ENCODE measurements at regions not wholly inside any gene's neighbourhood (a gene's known extent, or its start where the extent isn't known, plus 50 kb on each side); places are given as distances from the start of the nearest gene placed in this dataset.
A peak's percentile ranks its signal among the peaks of the same experiment; 100 is the strongest.

DNA sequence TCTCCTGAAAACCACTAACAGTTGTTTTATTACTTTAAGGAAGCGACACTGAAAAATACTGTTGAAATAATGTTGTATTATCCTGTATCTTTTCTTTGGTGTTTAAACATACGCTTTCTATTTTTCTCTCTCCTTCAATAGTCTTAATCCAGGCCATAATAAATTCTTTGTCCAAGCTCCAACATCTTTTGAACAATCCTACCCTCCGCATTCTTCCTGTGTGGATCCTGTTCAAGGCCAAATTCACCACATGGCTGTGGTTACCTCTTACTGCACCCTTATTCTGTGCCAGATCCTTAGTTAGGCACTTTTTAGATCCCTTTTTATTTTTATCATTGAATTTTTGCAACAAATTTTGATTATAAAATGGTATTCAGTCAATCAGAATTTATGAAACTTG is 1691.5 kb downstream of the MAT2B start:
- no peak for DNase-seq (ENCODE audit: low read depth in 2 of 3, low spot score in 2 of 3)

GRCh38 chr5:165201369-165201768 is 1696.0 kb downstream of the MAT2B start:
- no peak for DNase-seq (ENCODE audit: low read depth in 2 of 3, low spot score in 2 of 3)

GRCh38 chr5:165201771-165202518 is 1696.5 kb downstream of the MAT2B start:
- DNase-seq (ENCODE audit: low read depth in 2 of 3, low spot score in 2 of 3): no peak

- DNase-seq (ENCODE audit: low read depth in 2 of 3, low spot score in 2 of 3): no peak
These were observed 1697.1 kb downstream of the MAT2B start for GRCh38 chr5:165202519-165202910.

DNA sequence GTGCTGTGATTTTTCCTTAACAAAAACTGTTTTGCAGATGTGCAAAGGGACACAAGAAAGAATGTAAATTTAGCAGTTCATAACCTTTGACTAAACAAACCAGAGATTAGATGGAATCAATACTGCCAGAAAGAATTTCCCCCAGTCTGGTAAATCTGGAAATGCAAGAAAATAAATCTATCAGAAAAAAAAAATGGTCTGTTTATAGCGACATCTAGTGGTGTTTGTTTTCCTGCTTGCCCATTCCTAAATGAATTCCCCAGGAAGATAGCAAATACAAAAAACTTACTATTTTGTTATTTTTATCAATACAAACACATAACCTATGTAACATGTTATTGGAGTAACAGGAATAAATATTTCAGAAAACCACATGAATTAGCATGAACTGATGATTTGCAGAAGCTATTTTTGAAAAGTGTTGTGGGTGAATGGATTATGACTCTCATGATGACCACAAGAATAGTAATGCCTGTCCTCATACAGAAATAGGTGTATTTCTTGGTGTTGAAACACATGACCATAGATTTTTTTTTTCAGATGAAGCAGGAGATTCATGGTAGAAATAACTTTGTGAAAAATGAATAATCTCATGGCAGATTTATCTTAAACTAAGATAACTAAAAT is 1703.8 kb downstream of the MAT2B start:
- peak in 1 of 3 donors; percentile 55 for DNase-seq (ENCODE audit: low read depth in 2 of 3, low spot score in 2 of 3)

- DNase-seq (ENCODE audit: low read depth in 2 of 3, low spot score in 2 of 3): no peak
These were observed 1719.1 kb downstream of the MAT2B start for GRCh38 chr5:165224366-165225045.

- peak in 1 of 3 donors; percentile 6 for DNase-seq (ENCODE audit: low read depth in 2 of 3, low spot score in 2 of 3)
These were observed 1722.1 kb downstream of the MAT2B start for GRCh38 chr5:165227515-165227914.

- no peak for DNase-seq (ENCODE audit: low read depth in 2 of 3, low spot score in 2 of 3)
These were observed 1722.8 kb downstream of the MAT2B start for GRCh38 chr5:165228184-165228583.

DNA sequence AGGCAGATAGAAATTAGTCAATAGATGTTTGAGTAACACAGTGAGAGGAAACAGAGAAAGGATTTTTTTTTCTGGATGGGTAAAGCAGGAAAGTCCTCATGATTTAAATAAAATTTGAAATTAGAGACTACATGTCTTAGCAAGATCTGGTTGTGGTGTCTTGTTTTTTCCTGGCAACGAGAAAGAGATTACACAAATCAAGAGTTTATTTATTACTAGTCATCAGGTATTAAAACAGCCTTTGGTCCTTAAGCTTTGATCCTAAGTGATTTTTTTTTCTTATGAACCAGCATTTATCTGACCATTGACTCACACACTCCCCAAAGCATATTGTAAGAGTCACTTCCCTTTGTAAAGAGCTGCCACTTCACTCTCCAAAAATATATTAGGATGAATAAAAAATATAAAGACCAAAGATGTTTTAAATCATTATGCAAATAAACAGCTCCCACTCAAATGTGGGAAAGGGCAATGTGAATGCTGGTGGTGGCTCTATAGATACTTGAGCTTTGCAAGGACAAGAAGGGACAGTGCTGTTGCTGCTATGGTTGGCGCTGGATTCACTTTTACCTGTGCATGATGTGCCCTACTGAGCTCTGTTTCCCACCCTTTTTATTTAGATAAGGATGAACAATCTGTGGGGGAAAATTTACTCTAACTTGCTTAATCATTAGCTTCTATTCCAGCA is 1726.5 kb downstream of the MAT2B start:
- DNase-seq (ENCODE audit: low read depth in 2 of 3, low spot score in 2 of 3): no peak

GRCh38 chr5:165232509-165233028 is 1727.2 kb downstream of the MAT2B start:
- DNase-seq (ENCODE audit: low read depth in 2 of 3, low spot score in 2 of 3): no peak

- no peak for DNase-seq (ENCODE audit: low read depth in 2 of 3, low spot score in 2 of 3)
These were observed 1736.4 kb downstream of the MAT2B start for GRCh38 chr5:165241811-165242210.

- no peak for DNase-seq (ENCODE audit: low read depth in 2 of 3, low spot score in 2 of 3)
These were observed 1737.2 kb downstream of the MAT2B start for GRCh38 chr5:165242646-165243045.

GRCh38 chr5:165244407-165244806 is 1739.0 kb downstream of the MAT2B start:
- DNase-seq (ENCODE audit: low read depth in 2 of 3, low spot score in 2 of 3): no peak

DNA sequence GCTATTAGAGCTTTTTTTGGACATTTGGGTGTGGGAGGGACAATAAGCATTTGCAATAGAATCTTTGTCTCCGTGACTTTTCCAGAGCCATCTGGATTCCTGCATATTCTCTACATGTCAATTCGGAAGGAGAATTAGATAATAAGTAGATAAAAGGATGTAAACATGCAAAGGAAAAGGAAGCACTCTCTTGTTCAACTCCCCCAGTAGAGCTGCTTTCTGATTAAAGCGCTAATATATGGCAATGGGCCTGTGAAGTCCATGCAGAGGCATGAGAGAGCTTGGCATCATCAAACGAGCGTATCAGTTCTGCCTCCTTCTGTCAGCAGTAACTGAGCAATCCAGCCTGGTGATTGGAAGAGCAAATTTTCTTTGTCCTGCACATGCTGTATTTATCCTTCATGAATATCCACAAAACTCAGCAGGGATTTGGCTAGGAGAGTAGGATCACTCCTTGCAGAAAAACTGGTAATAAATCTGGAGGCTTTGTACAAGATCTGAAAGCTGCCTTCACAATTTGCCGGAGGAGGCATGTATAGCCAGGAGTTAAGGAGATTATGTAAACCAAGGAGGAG is 1752.9 kb downstream of the MAT2B start:
- no peak for DNase-seq (ENCODE audit: low read depth in 2 of 3, low spot score in 2 of 3)

DNA sequence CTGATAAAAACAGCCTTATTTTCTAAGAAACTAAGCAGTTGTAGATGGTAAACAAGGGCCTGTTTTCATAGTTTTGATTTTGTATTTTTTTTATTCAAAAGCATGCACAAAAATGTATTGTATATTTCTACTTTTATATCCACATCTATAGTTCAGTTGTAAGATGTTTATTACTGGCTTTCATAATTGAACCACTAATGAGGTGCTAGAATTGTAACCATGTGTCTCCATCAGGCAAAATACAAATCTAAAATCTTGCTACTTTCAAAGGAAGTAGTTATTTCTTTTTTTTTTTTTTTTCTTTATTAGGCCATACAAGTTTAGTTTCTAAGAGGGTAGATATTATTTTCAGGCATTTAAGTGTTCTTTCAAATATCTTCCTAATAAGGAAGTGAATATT is 1755.0 kb downstream of the MAT2B start:
- no peak for DNase-seq (ENCODE audit: low read depth in 2 of 3, low spot score in 2 of 3)

GRCh38 chr5:165263536-165263935 is 1758.1 kb downstream of the MAT2B start:
- no peak for DNase-seq (ENCODE audit: low read depth in 2 of 3, low spot score in 2 of 3)

DNA sequence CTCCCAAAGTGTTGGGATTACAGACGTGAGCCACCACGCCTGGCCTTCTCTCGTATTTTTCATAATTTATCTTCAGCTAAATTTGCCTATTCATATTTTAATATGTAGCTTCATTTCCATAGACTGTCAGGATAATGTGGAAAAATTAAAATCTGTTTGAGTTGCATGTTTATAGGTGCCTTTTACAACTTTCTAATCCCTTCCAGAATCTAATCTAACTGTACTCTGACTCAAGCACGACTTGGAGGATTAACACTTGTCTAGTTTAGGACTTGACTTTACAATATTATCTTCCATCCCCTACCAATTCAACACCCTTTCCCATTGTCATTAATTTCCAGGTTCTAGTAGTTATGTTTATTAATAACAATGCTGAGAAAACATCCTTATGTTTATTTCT is 1761.5 kb downstream of the MAT2B start:
- no peak for DNase-seq (ENCODE audit: low read depth in 2 of 3, low spot score in 2 of 3)

GRCh38 chr5:165272436-165272835 is 1767.0 kb downstream of the MAT2B start:
- no peak for DNase-seq (ENCODE audit: low read depth in 2 of 3, low spot score in 2 of 3)

GRCh38 chr5:165277661-165278060 is 1772.2 kb downstream of the MAT2B start:
- DNase-seq (ENCODE audit: low read depth in 2 of 3, low spot score in 2 of 3): no peak

- no peak for DNase-seq (ENCODE audit: low read depth in 2 of 3, low spot score in 2 of 3)
These were observed 1777.1 kb downstream of the MAT2B start for GRCh38 chr5:165282491-165282890.

DNA sequence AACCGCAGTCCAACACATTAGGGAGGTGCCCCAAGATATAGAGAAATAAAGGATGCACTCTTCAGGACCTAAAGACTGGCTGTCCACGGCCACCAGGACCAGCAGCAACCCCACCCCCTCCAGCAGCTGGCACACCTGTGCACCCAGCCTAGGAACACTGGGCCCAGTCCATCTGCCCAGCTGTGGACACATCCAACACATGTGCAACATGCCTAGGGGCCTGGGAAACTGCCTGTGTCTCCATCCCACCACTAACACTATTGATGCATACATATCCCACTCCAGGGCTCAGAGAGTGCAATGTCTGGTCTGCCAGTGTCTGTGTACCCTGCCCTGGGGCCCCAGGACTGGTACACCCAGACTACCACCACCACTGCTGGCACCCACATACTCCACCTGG is 1781.3 kb downstream of the MAT2B start:
- DNase-seq (ENCODE audit: low read depth in 2 of 3, low spot score in 2 of 3): no peak

Data from hematopoietic multipotent progenitor cell (in vitro differentiated cells).